PC-3 (cell line): ENCODE measurements at regions not wholly inside any gene's neighbourhood (a gene's known extent, or its start where the extent isn't known, plus 50 kb on each side); places are given as distances from the start of the nearest gene placed in this dataset.

Experiments used
- ATAC-seq: fragments of 200-7000 bp; cut with Tn5 transposase; 2 replicates; pipeline ENCODE4 v1.9.1; 2020; ENCODE audit warnings: mild to moderate bottlenecking, moderate library complexity
- BruUV-seq: library from RNA; stranded (reverse); fragments of 400-500 nt; replicated peaks from 2 replicates; lab custom pipeline; 2021; lab: Mats Ljungman, UMichigan
- CTCF ChIA-PET: fragments of 300-600 bp; sonication (Branson Sonifier 250); formaldehyde crosslinking; loops from one replicate; lab custom pipeline; 2022; ENCODE audit warnings: antibody characterized with exemption; lab: Charles Lee
- POLR2A ChIA-PET: fragments of 300-600 bp; sonication (Branson Sonifier 250); formaldehyde crosslinking; loops from one replicate; lab custom pipeline; 2022; ENCODE audit warnings: antibody characterized with exemption; ENCODE audit not compliant: unreplicated experiment; lab: Charles Lee
- DNase-seq: peaks from one replicate; pipeline ENCODE4 v3.0.0-alpha.2; 2015
- H2AFZ ChIP-seq: fragments of 300-600 bp; sonication (generic); 2 replicates; pipeline ENCODE4 v1.6.0; 2016; ENCODE audit warnings: antibody characterized with exemption, low read length
- H3F3A ChIP-seq: fragments of 300-600 bp; sonication (generic); one replicate; pipeline ENCODE4 v1.6.0; 2017; ENCODE audit warnings: antibody characterized with exemption, low read length, control low read depth, mild to moderate bottlenecking; ENCODE audit not compliant: unreplicated experiment
- H3K27ac ChIP-seq: fragments of 300-600 bp; sonication (generic); 2 replicates; pipeline ENCODE4 v1.5.1; 2016; ENCODE audit warnings: mild to moderate bottlenecking, low read length
- H3K27me3 ChIP-seq: fragments of 300-600 bp; sonication (generic); 2 replicates; pipeline ENCODE4 v1.6.1; 2016; ENCODE audit warnings: low read length, mixed read lengths
- H3K36me3 ChIP-seq: fragments of 300-600 bp; sonication (generic); 2 replicates; pipeline ENCODE4 v1.6.1; 2016; ENCODE audit warnings: low read depth, mixed run types, low read length, mixed read lengths
- H3K4me1 ChIP-seq: fragments of 300-600 bp; sonication (generic); 2 replicates; pipeline ENCODE4 v1.5.1; 2016; ENCODE audit warnings: low read length; ENCODE audit not compliant: insufficient read depth
- H3K4me2 ChIP-seq: fragments of 300-600 bp; sonication (generic); 2 replicates; pipeline ENCODE4 v1.6.0; 2016; ENCODE audit warnings: low read length
- H3K4me3 ChIP-seq: fragments of 300-600 bp; sonication (generic); 2 replicates; pipeline ENCODE4 v1.5.1; 2016; ENCODE audit warnings: mild to moderate bottlenecking, low read length, mixed read lengths
- H3K79me2 ChIP-seq: fragments of 300-600 bp; sonication (generic); 2 replicates; pipeline ENCODE4 v1.6.1; 2017; ENCODE audit warnings: low read length, mixed read lengths
- H3K9ac ChIP-seq: fragments of 300-600 bp; sonication (generic); 2 replicates; pipeline ENCODE4 v1.6.0; 2016; ENCODE audit warnings: mild to moderate bottlenecking, low read length
- H3K9me2 ChIP-seq: fragments of 300-600 bp; sonication (generic); replicated peaks from 2 replicates; pipeline ENCODE4 v1.6.1; 2016; ENCODE audit warnings: mixed run types, low read length, mixed read lengths
- H3K9me3 ChIP-seq: fragments of 300-600 bp; sonication (generic); 2 replicates; pipeline ENCODE4 v1.6.1; 2016; ENCODE audit warnings: low read length, mixed read lengths
- H4K20me1 ChIP-seq: fragments of 300-600 bp; sonication (generic); 2 replicates; pipeline ENCODE4 v1.6.1; 2016; ENCODE audit warnings: low read length, mixed read lengths
- EZH2 ChIP-seq: fragments of 300-600 bp; sonication (generic); IDR thresholded peaks from one replicate; pipeline ENCODE4 v1.6.1; 2017; ENCODE audit warnings: antibody characterized with exemption, mild to moderate bottlenecking, low read length; ENCODE audit not compliant: unreplicated experiment
- EZH2phosphoT487 ChIP-seq: fragments of 300-600 bp; sonication (generic); IDR thresholded peaks from 2 replicates; pipeline ENCODE4 v1.6.1; 2018; ENCODE audit warnings: mild to moderate bottlenecking, antibody characterized with exemption, low read length, borderline replicate concordance
- intact Hi-C: fragments of 100-400 bp; cut with micrococcal nuclease; formaldehyde crosslinking; loops from 2 replicates; pipeline ENCODE4 v1.9.0; 2023
- TF ChIP-seq, protein P1 (sequence below): fragments of 300-600 bp; sonication (generic); conservative IDR thresholded peaks from 2 replicates; pipeline ENCODE4 v1.5.1; 2017; ENCODE audit warnings: antibody characterized with exemption, low read depth, mild to moderate bottlenecking, low read length

GRCh38 chr6:85172705-85173104 is 277.2 kb upstream of the NT5E start:
- intact Hi-C loops = no loop called here
- no peak overlapping the region for H3K9ac ChIP-seq
- ATAC-seq = no peak

GRCh38 chr6:85172161-85172560 is 277.7 kb upstream of the NT5E start:
- H3F3A ChIP-seq = no peaks in the 10 kb centered on the region

More at GRCh38 chr6:85172705-85173104, 277.2 kb upstream of the NT5E start:
- BruUV-seq = no TSS peak
- no peak overlapping the region for H3K4me3 ChIP-seq
- H3K36me3 ChIP-seq = no peaks in the 10 kb centered on the region
- no peaks in the 10 kb centered on the region for H3K9me3 ChIP-seq
- no peak for TF ChIP-seq EZH2phosphoT487
- TF ChIP-seq, protein P1, sequence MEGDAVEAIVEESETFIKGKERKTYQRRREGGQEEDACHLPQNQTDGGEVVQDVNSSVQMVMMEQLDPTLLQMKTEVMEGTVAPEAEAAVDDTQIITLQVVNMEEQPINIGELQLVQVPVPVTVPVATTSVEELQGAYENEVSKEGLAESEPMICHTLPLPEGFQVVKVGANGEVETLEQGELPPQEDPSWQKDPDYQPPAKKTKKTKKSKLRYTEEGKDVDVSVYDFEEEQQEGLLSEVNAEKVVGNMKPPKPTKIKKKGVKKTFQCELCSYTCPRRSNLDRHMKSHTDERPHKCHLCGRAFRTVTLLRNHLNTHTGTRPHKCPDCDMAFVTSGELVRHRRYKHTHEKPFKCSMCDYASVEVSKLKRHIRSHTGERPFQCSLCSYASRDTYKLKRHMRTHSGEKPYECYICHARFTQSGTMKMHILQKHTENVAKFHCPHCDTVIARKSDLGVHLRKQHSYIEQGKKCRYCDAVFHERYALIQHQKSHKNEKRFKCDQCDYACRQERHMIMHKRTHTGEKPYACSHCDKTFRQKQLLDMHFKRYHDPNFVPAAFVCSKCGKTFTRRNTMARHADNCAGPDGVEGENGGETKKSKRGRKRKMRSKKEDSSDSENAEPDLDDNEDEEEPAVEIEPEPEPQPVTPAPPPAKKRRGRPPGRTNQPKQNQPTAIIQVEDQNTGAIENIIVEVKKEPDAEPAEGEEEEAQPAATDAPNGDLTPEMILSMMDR = no peak
- no peak for TF ChIP-seq EZH2
- H4K20me1 ChIP-seq = no peaks in the 10 kb centered on the region
- H3K4me1 ChIP-seq = no peaks in the 10 kb centered on the region
- no peak overlapping the region for H3K4me2 ChIP-seq
- H3F3A ChIP-seq = no peaks in the 10 kb centered on the region
- CTCF ChIA-PET = no interaction called here
- no peak for DNase-seq
- H3K27ac ChIP-seq = no peak overlapping the region
- POLR2A ChIA-PET = no interaction called here
- H3K27me3 ChIP-seq = peaks cover 23% of the 10 kb centered on the region; the same call in 1 of the 2 replicates
- H3K79me2 ChIP-seq = no peaks in the 10 kb centered on the region
- no peaks in the 10 kb centered on the region for H3K9me2 ChIP-seq
- no peak overlapping the region for H2AFZ ChIP-seq

DNA sequence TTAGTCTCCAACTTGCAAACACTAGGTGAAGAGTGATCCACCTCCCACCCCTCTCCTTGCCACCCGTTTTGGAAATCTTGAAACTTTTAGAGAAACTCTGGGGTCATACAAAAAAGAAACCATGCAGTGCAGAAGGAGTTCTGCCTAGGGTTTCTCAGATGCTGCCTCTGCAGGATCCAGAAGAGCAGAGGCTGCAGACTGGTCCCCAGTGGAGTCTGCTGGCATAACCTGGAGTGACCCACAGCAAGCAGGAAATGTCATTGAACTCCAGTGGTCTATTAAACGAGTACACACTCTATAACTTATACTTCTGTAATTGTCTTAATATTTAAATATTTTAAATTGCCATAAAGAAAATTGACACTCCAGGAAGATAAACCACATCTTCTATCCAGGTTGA is 280.7 kb upstream of the NT5E start:
- no TSS peak for BruUV-seq
- Histone ChIP-seq H3K4me2 (no peak overlapping the region), H4K20me1 (no peaks in the 10 kb centered on the region), H3K36me3 (no peaks in the 10 kb centered on the region), H3K27ac (no peak overlapping the region), H3K4me1 (no peaks in the 10 kb centered on the region), H3K79me2 (no peaks in the 10 kb centered on the region), H3K4me3 (no peak overlapping the region), H3K9me3 (no peaks in the 10 kb centered on the region), H2AFZ (no peak overlapping the region), H3K9me2 (no peaks in the 10 kb centered on the region), H3K27me3 (peaks cover 34% of the 10 kb centered on the region), H3K9ac (no peak overlapping the region), H3F3A (no peaks in the 10 kb centered on the region)
- DNase-seq (no peak), ATAC-seq (no peak)
- TF ChIP-seq, protein P1 = no peak
- TF ChIP-seq EZH2phosphoT487 (no peak), EZH2 (no peak)
- CTCF ChIA-PET = no interaction called here
- intact Hi-C loops = no loop called here
- POLR2A ChIA-PET = no interaction called here

More at GRCh38 chr6:85172161-85172560, 277.7 kb upstream of the NT5E start:
- intact Hi-C loops = no loop called here
- Histone ChIP-seq H3K4me3 (no peak overlapping the region), H3K9ac (no peak overlapping the region), H3K4me2 (no peak overlapping the region), H4K20me1 (no peaks in the 10 kb centered on the region), H3K27ac (no peak overlapping the region), H3K9me2 (no peaks in the 10 kb centered on the region), H2AFZ (no peak overlapping the region), H3K4me1 (no peaks in the 10 kb centered on the region), H3K36me3 (no peaks in the 10 kb centered on the region), H3K27me3 (peaks cover 23% of the 10 kb centered on the region; the same call in 1 of the 2 replicates), H3K79me2 (no peaks in the 10 kb centered on the region), H3K9me3 (no peaks in the 10 kb centered on the region)
- TF ChIP-seq EZH2 (no peak), EZH2phosphoT487 (no peak)
- TF ChIP-seq, protein P1 = no peak
- BruUV-seq = no TSS peak
- ChIA-PET POLR2A (no interaction called here), CTCF (no interaction called here)
- no peak for DNase-seq
- no peak for ATAC-seq
